Right renal cortex interstitium (tissue), 3 donors: ENCODE measurements at regions not wholly inside any gene's neighbourhood (a gene's known extent, or its start where the extent isn't known, plus 50 kb on each side); places are given as distances from the start of the nearest gene placed in this dataset.

Source experiments
- DNase-seq, 3 donors: peaks; one replicate each; pipeline ENCODE4 v3.0.0-alpha.2; 2013; ENCODE audit warnings: low read depth in 3 of 3, low spot score in 2 of 3

DNA sequence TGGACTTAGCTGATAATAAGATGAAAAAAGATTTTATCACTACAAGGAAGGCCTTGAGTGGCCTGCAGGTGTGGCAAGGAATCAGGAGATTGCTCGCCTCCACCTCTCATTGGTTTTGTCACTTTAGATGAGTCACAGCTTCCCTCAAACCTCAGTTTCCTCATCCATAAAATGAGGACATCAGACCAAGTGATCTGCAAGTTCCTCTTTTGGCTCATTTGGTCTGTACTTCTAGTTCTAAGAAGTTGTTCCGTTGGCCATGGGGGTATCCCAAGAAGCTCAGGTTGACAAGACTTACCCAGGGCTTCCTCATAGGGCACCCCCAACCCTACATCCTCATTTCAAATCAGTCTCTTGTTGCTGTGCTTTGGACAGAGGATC is 254.1 kb downstream of the UACA start:
- DNase-seq: no peak

DNA sequence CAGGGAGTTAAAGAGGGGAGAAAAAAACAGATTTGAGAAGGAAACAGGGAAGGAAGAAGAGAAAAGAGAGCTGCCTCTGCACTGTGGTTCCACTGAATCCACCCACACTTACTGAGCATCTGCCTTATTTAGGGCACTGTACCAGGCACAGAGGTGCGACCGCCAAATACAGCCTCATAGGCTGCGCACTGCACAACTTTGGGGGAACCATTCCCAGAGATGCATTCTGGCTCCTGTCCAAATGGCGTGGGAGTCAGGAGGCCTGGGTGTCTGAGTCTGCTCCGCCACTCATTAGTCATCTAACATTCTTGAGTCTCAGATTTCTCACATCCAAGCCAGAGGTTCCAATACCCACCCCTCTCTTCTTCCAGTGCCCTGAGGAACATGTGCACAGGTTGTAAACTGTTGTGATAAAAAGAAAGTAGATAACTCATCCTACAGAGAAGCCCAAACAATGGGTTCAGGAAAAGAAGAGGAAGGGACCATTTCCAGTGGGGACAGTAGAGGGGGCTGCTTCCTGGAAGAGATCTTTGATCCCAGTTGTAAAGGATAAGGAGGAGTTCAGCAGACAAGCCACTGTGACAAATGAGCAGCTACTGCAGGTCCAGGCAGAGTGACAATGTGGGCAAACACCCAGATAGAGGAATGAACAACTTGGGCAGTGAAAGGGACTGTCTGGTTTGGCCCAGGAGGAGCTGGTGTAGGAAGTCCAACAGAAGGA is 254.6 kb downstream of the UACA start:
- DNase-seq: peak in 1 of 3 donors; percentile 74

- no peak for DNase-seq
Observed at GRCh38 chr15:70507772-70508371, 255.5 kb downstream of the UACA start.

DNA sequence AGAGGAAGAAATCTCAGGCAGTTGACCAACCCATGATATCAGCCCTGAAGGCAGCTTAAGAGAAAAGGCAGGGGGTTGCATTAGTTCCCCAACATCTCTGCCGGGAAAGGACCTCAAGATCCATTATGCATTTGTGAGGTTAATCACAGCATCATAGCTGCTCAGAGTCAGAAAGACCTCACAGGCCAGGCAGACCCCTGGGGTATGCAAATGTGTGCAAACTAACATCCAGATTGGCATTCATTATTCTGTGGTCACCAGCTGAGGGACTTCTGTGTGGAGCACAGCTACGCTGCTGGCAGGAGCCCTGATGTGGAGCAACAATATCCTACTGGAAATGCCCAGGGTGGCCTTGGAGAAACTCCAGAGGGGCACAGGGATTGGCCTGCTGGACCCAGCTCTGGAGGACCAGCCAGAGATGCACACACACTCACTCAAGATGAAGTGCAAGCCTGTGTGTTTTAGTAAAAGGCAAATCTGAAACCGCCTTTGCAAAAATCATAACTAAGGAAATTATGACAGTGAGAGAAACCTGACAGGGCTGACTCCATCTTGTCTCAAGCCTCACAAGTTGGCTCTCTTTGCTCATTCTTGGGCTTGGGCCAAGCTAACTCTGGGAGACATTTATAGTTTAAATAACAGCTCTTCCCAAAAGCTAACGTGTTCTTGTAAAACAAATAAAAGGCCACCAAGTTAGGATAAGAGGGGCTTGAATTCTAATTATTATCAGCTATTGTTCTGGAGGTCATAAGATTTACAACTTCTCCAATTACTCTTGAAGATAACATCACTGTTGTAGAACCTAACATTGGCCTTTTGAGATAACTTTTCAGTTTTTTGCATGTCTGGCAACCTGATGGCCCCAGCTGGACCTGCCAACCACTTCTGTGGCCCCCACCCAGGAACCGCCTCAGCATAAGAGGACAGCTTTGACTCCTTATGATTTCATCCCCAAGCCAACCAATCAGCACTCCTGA is 257.1 kb downstream of the UACA start:
- DNase-seq: no peak

- no peak for DNase-seq
Observed at GRCh38 chr15:70505411-70505919, 257.9 kb downstream of the UACA start.

GRCh38 chr15:70504988-70505387 is 258.4 kb downstream of the UACA start:
- no peak for DNase-seq

GRCh38 chr15:70504299-70504951 is 258.9 kb downstream of the UACA start:
- no peak for DNase-seq

DNA sequence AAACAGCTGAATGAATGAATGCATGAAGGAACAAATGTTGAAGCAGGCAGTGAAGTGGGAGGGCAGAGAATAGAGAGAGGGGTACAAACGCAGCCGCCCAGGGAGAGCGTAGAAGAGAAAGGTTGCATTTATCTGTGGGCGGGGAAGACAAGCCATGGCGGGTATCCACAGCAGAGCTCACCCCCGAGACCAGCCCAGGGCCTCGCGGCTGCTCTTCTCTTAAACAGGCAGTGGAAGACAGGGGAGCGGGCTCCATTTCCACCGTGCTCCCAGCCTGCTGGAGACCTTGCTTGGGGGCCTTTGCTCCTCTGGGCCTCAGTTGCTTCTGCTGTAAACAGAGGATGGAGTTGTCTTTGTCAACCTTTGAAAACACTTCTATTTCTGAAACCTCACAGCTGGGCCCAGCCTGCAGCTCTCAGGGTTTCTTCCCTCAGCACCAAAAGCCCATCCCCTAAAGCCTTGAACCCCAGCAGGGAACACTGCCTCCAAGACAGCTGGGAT is 259.5 kb downstream of the UACA start:
- DNase-seq: no peak

DNA sequence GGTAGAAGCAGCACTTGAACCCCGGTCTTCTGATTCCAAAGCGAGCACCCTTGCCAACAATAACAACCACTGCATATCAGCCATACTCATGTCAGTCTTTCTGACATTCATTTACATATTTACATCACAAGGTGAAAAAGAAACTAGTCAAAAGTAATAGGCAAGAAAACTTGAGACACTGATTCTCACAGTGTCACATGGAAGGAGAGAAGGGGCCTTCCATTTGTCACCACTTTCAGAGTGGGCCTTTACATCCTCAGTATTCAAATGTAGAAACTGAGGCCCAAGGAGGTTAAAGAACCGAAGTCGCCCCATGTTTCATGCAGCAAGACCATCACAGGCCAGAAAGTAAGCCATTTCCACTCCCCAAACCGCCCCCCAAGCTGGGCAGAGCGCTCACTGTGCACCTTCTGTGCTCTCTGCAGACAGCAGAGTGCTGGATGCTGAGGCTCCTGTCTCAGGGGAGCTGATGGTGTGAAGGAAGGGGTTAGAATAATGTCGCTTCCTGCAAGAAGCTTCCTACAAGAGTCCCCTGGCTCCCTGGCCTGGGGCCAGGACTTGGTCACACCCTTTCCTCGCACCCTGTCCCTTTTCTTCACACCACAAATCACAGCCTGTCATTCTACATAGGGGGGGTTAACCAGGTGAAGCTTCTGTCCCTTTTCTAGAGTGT is 260.1 kb downstream of the UACA start:
- DNase-seq: no peak

- no peak for DNase-seq
Observed at GRCh38 chr15:70502529-70502928, 260.8 kb downstream of the UACA start.

GRCh38 chr15:70501849-70502248 is 261.5 kb downstream of the UACA start:
- DNase-seq: no peak

- no peak for DNase-seq
Observed at GRCh38 chr15:70501121-70501727, 262.1 kb downstream of the UACA start.

DNA sequence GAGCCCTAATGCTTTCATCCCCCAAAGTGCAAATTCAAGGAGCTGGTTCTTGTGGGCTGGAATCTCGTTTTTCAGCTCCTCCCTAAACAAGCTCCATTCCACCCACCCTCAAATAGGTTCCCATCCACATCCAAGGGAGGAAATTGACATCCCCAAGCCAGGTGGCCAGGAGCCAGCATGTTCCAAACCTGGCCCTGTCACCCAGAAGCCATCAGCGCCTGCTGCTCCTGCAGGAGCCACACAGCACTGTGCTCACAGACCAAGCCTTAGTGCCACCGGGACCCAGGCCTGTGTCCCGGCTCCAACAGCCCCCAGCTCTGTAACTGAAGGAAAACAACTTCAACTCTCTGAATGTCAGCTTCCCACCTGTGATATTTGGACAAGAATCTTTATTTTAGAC is 263.6 kb downstream of the UACA start:
- DNase-seq: no peak

- DNase-seq: no peak
Observed at GRCh38 chr15:70498096-70498626, 265.2 kb downstream of the UACA start.

GRCh38 chr15:70497661-70498060 is 265.7 kb downstream of the UACA start:
- no peak for DNase-seq

GRCh38 chr15:70495991-70496599 is 267.3 kb downstream of the UACA start:
- DNase-seq: no peak

DNA sequence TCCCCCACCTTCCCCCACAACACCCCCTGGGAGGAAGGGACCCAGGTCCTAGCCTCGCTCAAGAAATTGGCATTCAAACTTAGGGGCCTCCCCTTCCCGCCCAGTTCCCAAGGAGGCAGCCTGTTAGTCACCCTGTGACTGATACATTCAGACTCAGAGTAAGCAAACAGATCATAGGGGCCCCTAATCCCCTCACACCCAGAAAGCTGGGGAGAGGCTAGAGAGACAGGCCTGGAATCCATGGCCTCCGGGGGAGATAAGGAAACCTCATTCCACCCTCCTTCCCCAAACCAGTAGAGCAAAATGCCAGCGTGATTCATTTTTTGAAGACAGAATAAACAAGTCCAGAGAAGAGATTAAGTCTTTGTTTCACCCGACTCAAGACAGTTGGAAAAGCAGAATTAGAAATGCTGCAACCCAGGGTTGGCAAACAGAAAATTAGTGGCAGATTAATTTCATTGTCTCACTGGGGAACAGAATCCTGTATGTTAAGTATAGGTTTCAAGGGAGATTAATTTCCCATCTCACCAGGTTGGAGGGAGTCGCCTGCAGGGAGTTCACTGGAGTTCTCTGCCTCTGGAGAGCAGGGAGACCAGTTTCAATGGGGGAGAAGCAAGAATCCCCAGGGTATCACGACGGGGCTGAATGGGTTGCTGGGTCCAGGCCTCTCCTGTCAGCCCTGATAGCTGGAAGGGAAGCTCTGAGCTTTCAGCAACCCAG is 268.3 kb downstream of the UACA start:
- no peak for DNase-seq

GRCh38 chr15:70494517-70494851 is 268.9 kb downstream of the UACA start:
- DNase-seq: no peak
